ENCODE measurements at regions not wholly inside any gene's neighbourhood (a gene's known extent, or its start where the extent isn't known, plus 50 kb on each side); places are given as distances from the start of the nearest gene placed in this dataset.

GRCh38 chr13:73591861-73592260 is 533.1 kb downstream of the KLF5 start:
- TF ChIP-seq CTCF (IDR thresholded peaks at IDR 0.05; ENCODE audit: insufficient read depth, low read depth, low read length) (no peak), EZH2 (IDR thresholded peaks at IDR 0.05; ENCODE audit: insufficient read depth, low read length) (no peak)
